ENCODE measurements at regions not wholly inside any gene's neighbourhood (a gene's known extent, or its start where the extent isn't known, plus 50 kb on each side); places are given as distances from the start of the nearest gene placed in this dataset.

GRCh38 chr13:95367309-95367843 is 66.1 kb upstream of the ABCC4 start:
- Histone ChIP-seq H3K4me3 (no peak overlapping the region), H3K27ac (no peak overlapping the region), H3K4me1 (no peaks in the 10 kb centered on the region), H3K36me3 (no peaks in the 10 kb centered on the region), H3K9me3 (no peaks in the 10 kb centered on the region), H3K27me3 (no peaks in the 10 kb centered on the region)
- intact Hi-C loops (cut with DNase I) = no loop called here
- TF ChIP-seq CTCF (IDR thresholded peaks at IDR 0.05) = no peak
- TF ChIP-seq POLR2AphosphoS5 (IDR thresholded peaks at IDR 0.05; ENCODE audit: insufficient read depth in 1 of 2, low read depth in 1 of 2) = no peak
- no peak for TF ChIP-seq POLR2A (IDR thresholded peaks at IDR 0.05)
- no peak for DNase-seq (ENCODE audit: extremely low spot score in 2 of 2)

GRCh38 chr13:95368998-95369397 is 67.7 kb upstream of the ABCC4 start:
- intact Hi-C loops (cut with DNase I) = no loop called here
- no peaks in the 10 kb centered on the region for H3K27me3 ChIP-seq
- TF ChIP-seq POLR2A (IDR thresholded peaks at IDR 0.05) (no peak), POLR2AphosphoS5 (IDR thresholded peaks at IDR 0.05; ENCODE audit: insufficient read depth in 1 of 2, low read depth in 1 of 2) (no peak), CTCF (IDR thresholded peaks at IDR 0.05) (no peak)
- no peaks in the 10 kb centered on the region for H3K36me3 ChIP-seq
- H3K4me1 ChIP-seq = no peaks in the 10 kb centered on the region
- no peak overlapping the region for H3K4me3 ChIP-seq
- H3K9me3 ChIP-seq = no peaks in the 10 kb centered on the region
- DNase-seq (ENCODE audit: extremely low spot score in 2 of 2) = no peak
- H3K27ac ChIP-seq = no peak overlapping the region

GRCh38 chr13:95375706-95376105 is 74.5 kb upstream of the ABCC4 start:
- intact Hi-C loops (cut with DNase I) = no loop called here
- no peaks in the 10 kb centered on the region for H3K27me3 ChIP-seq
- H3K4me3 ChIP-seq = no peak overlapping the region
- H3K27ac ChIP-seq = no peak overlapping the region
- DNase-seq (ENCODE audit: extremely low spot score in 2 of 2) = no peak
- H3K9me3 ChIP-seq = no peaks in the 10 kb centered on the region
- peaks cover 5% of the 10 kb centered on the region for H3K4me1 ChIP-seq
- no peaks in the 10 kb centered on the region for H3K36me3 ChIP-seq
- TF ChIP-seq POLR2AphosphoS5 (IDR thresholded peaks at IDR 0.05; ENCODE audit: insufficient read depth in 1 of 2, low read depth in 1 of 2) = no peak
- TF ChIP-seq POLR2A (IDR thresholded peaks at IDR 0.05) = no peak
- no peak for TF ChIP-seq CTCF (IDR thresholded peaks at IDR 0.05)

- intact Hi-C loops (cut with DNase I) = no loop called here
- H3K4me3 ChIP-seq = no peak overlapping the region
- no peak for DNase-seq (ENCODE audit: extremely low spot score in 2 of 2)
- peaks cover 11% of the 10 kb centered on the region for H3K4me1 ChIP-seq
- no peaks in the 10 kb centered on the region for H3K36me3 ChIP-seq
- H3K27me3 ChIP-seq = no peaks in the 10 kb centered on the region
- H3K27ac ChIP-seq = no peak overlapping the region
- H3K9me3 ChIP-seq = no peaks in the 10 kb centered on the region
- TF ChIP-seq POLR2A (IDR thresholded peaks at IDR 0.05) (no peak), CTCF (IDR thresholded peaks at IDR 0.05) (no peak), POLR2AphosphoS5 (IDR thresholded peaks at IDR 0.05; ENCODE audit: insufficient read depth in 1 of 2, low read depth in 1 of 2) (no peak)
Observed at GRCh38 chr13:95378603-95379002, 77.4 kb upstream of the ABCC4 start.

GRCh38 chr13:95380468-95381211 is 79.4 kb upstream of the ABCC4 start:
- no peaks in the 10 kb centered on the region for H3K36me3 ChIP-seq
- H3K27me3 ChIP-seq = no peaks in the 10 kb centered on the region
- no peak overlapping the region for H3K4me3 ChIP-seq
- intact Hi-C loops (cut with DNase I) = no loop called here
- H3K4me1 ChIP-seq = peaks cover 14% of the 10 kb centered on the region
- no peak overlapping the region for H3K27ac ChIP-seq
- no peaks in the 10 kb centered on the region for H3K9me3 ChIP-seq
- DNase-seq (ENCODE audit: extremely low spot score in 2 of 2) = no peak
- peak in 1 of 2 donors; percentile 45 for TF ChIP-seq POLR2AphosphoS5 (IDR thresholded peaks at IDR 0.05; ENCODE audit: insufficient read depth in 1 of 2, low read depth in 1 of 2)
- no peak for TF ChIP-seq POLR2A (IDR thresholded peaks at IDR 0.05)
- peak; percentile 38 to 60 (median 48) for TF ChIP-seq CTCF (IDR thresholded peaks at IDR 0.05)
